SK-N-SH treated with all-trans-retinoic acid at 6 μM for 48 hours (cell line): ENCODE measurements at regions not wholly inside any gene's neighbourhood (a gene's known extent, or its start where the extent isn't known, plus 50 kb on each side); places are given as distances from the start of the nearest gene placed in this dataset.

Experiments
- ARNTL ChIP-seq: fragments of 450-650 bp; formaldehyde crosslinking; IDR thresholded peaks from 2 replicates; pipeline ENCODE4 v1.5.0; 2020; ENCODE audit warnings: low read depth, mild to moderate bottlenecking, moderate library complexity, borderline replicate concordance
- CREB5 ChIP-seq: fragments of 250-450 bp; sonication (Bioruptor Pico); IDR thresholded peaks from 2 replicates; pipeline ENCODE4 v1.5.1; 2020; ENCODE audit warnings: low read depth, mild to moderate bottlenecking, moderate library complexity
- CSDC2 ChIP-seq: fragments of 250-450 bp; sonication (Bioruptor Pico); IDR thresholded peaks from 2 replicates; pipeline ENCODE4 v1.5.0; 2020; ENCODE audit warnings: mild to moderate bottlenecking, moderate library complexity
- CSRNP3 ChIP-seq: fragments of 250-450 bp; sonication (Bioruptor Pico); IDR thresholded peaks from 2 replicates; pipeline ENCODE4 v1.5.1; 2021; ENCODE audit warnings: mild to moderate bottlenecking, moderate library complexity
- ESRRG ChIP-seq: fragments of 250-450 bp; sonication (Bioruptor Pico); IDR thresholded peaks from 2 replicates; pipeline ENCODE4 v1.6.1; 2021; ENCODE audit warnings: mild to moderate bottlenecking
- TCF4 ChIP-seq: fragments of 250-450 bp; sonication (Bioruptor Pico); IDR thresholded peaks from 2 replicates; pipeline ENCODE4 v1.8.0; 2021; ENCODE audit warnings: mild to moderate bottlenecking, moderate library complexity, borderline replicate concordance
- TSHZ2 ChIP-seq: fragments of 250-450 bp; sonication (Bioruptor Pico); IDR thresholded peaks from 2 replicates; pipeline ENCODE4 v1.5.0; 2020; ENCODE audit warnings: mild to moderate bottlenecking, moderate library complexity
- ZFP30 ChIP-seq: fragments of 450-650 bp; formaldehyde crosslinking; IDR thresholded peaks from 2 replicates; pipeline ENCODE4 v1.5.0; 2022; ENCODE audit warnings: mild to moderate bottlenecking, moderate library complexity
- ZNF8 ChIP-seq: fragments of 450-650 bp; formaldehyde crosslinking; IDR thresholded peaks from 2 replicates; pipeline ENCODE4 v1.5.0; 2020; ENCODE audit warnings: mild to moderate bottlenecking, moderate library complexity

GRCh38 chr4:169821402-169821801, 63.7 kb upstream of the HPF1 start:
- no peak for TF ChIP-seq TCF4
- TF ChIP-seq TSHZ2, result no peak
- no peak for TF ChIP-seq CSDC2
- no peak for TF ChIP-seq ZFP30 (CRISPR knock-in tag)
- TF ChIP-seq ZNF8 (CRISPR knock-in tag), result no peak
- TF ChIP-seq ESRRG (CRISPR knock-in tag), result no peak
- TF ChIP-seq ARNTL (CRISPR knock-in tag), result no peak
- no peak for TF ChIP-seq CSRNP3
- TF ChIP-seq CREB5 (CRISPR knock-in tag), result no peak
